A673 (cell line): ENCODE measurements at regions not wholly inside any gene's neighbourhood (a gene's known extent, or its start where the extent isn't known, plus 50 kb on each side); places are given as distances from the start of the nearest gene placed in this dataset.

ENCODE experiments used
- BruUV-seq: library from RNA; stranded (reverse); fragments of 400-500 nt; replicated peaks from 2 replicates; lab custom pipeline; 2021; lab: Mats Ljungman, UMichigan
- CTCF ChIA-PET: fragments of 300-600 bp; sonication (Branson Sonifier 250); formaldehyde crosslinking; loops from one replicate; lab custom pipeline; 2022; ENCODE audit warnings: antibody characterized with exemption; lab: Charles Lee
- POLR2A ChIA-PET: fragments of 300-600 bp; sonication (Branson Sonifier 250); formaldehyde crosslinking; loops from one replicate; lab custom pipeline; 2022; ENCODE audit warnings: antibody characterized with exemption; ENCODE audit not compliant: low non-redundant PET; lab: Charles Lee
- DNase-seq: peaks from one replicate; pipeline ENCODE4 v3.0.0-alpha.2; 2015; ENCODE audit warnings: low spot score
- H3K27ac ChIP-seq: fragments of 200-600 bp; sonication (generic); 2 replicates; pipeline ENCODE4 v1.5.1; 2016; ENCODE audit warnings: mixed run types, low read depth, mild to moderate bottlenecking, mixed read lengths, antibody characterized with exemption, low read length; ENCODE audit not compliant: poor library complexity, severe bottlenecking
- H3K27me3 ChIP-seq: fragments of 200-600 bp; sonication (generic); replicated peaks from 2 replicates; pipeline ENCODE4 v1.6.1; 2017; ENCODE audit warnings: mixed run types, low read depth, mild to moderate bottlenecking, mixed read lengths, antibody characterized with exemption, low read length; ENCODE audit not compliant: insufficient read depth, poor library complexity
- H3K36me3 ChIP-seq: fragments of 200-600 bp; sonication (generic); 2 replicates; pipeline ENCODE4 v1.6.1; 2016; ENCODE audit warnings: mixed run types, mild to moderate bottlenecking, mixed read lengths, antibody characterized with exemption, low read length; ENCODE audit not compliant: insufficient read depth, poor library complexity, severe bottlenecking
- H3K4me1 ChIP-seq: fragments of 200-600 bp; sonication (generic); 2 replicates; pipeline ENCODE4 v1.6.1; 2017; ENCODE audit warnings: mixed run types, mild to moderate bottlenecking, mixed read lengths, antibody characterized with exemption, low read length; ENCODE audit not compliant: insufficient read depth, poor library complexity, severe bottlenecking
- H3K4me3 ChIP-seq: fragments of 200-600 bp; sonication (generic); 2 replicates; pipeline ENCODE4 v1.5.1; 2016; ENCODE audit warnings: low read depth, mixed run types, mild to moderate bottlenecking, mixed read lengths, low read length; ENCODE audit not compliant: poor library complexity, severe bottlenecking
- H3K9me3 ChIP-seq: fragments of 200-600 bp; sonication (generic); 2 replicates; pipeline ENCODE4 v1.6.1; 2016; ENCODE audit warnings: mixed run types, low read depth, mild to moderate bottlenecking, mixed read lengths, antibody characterized with exemption, low read length; ENCODE audit not compliant: poor library complexity, severe bottlenecking
- CTCF ChIP-seq: fragments of 300-800, 200-600 bp; sonication (generic); conservative IDR thresholded peaks from 2 replicates; pipeline ENCODE4 v1.5.1; 2017; ENCODE audit warnings: low read depth, mild to moderate bottlenecking, antibody characterized with exemption, low read length, moderate library complexity, mixed read lengths
- EZH2 ChIP-seq: fragments of 200-600 bp; sonication (generic); IDR thresholded peaks from 2 replicates; pipeline ENCODE4 v1.6.1; 2017; ENCODE audit warnings: borderline replicate concordance, low read depth, mild to moderate bottlenecking, mixed read lengths, antibody characterized with exemption, low read length; ENCODE audit not compliant: poor library complexity, severe bottlenecking
- intact Hi-C: fragments of 100-400 bp; cut with micrococcal nuclease; formaldehyde crosslinking; loops from one replicate; pipeline ENCODE4 v1.10.0; 2022; ENCODE audit not compliant: unreplicated experiment

- Histone ChIP-seq H3K36me3 (no peaks in the 10 kb centered on the region), H3K27ac (no peak overlapping the region), H3K27me3 (peaks cover 83% of the 10 kb centered on the region), H3K9me3 (no peaks in the 10 kb centered on the region), H3K4me3 (no peak overlapping the region), H3K4me1 (no peaks in the 10 kb centered on the region)
- TF ChIP-seq CTCF (peak; percentile 32; the same call in 1 of the 2 replicates), EZH2 (no peak)
- POLR2A ChIA-PET: no interaction called here
- DNase-seq: peak; percentile 60
- CTCF ChIA-PET: no interaction called here
- intact Hi-C loops: no loop called here
- BruUV-seq: no TSS peak
Measured at GRCh38 chr15:69652751-69653305, 200.2 kb downstream of the RPLP1 start.

GRCh38 chr15:69653306-69653705 lies 200.7 kb downstream of the RPLP1 start:
- no peaks in the 10 kb centered on the region for H3K36me3 ChIP-seq
- no peaks in the 10 kb centered on the region for H3K4me1 ChIP-seq
- H3K27me3 ChIP-seq: peaks cover 83% of the 10 kb centered on the region
- H3K9me3 ChIP-seq: no peaks in the 10 kb centered on the region
- POLR2A ChIA-PET: no interaction called here
- TF ChIP-seq CTCF (no peak), EZH2 (no peak)
- no peak for DNase-seq
- BruUV-seq: no TSS peak
- no peak overlapping the region for H3K4me3 ChIP-seq
- no peak overlapping the region for H3K27ac ChIP-seq
- intact Hi-C loops: no loop called here
- CTCF ChIA-PET: no interaction called here

- Histone ChIP-seq H3K9me3 (no peaks in the 10 kb centered on the region), H3K4me3 (no peak overlapping the region), H3K27ac (no peak overlapping the region), H3K27me3 (peaks cover 81% of the 10 kb centered on the region), H3K36me3 (no peaks in the 10 kb centered on the region), H3K4me1 (no peaks in the 10 kb centered on the region)
- ChIA-PET CTCF (no interaction called here), POLR2A (no interaction called here)
- DNase-seq: no peak
- no TSS peak for BruUV-seq
- TF ChIP-seq EZH2 (no peak), CTCF (no peak)
- intact Hi-C loops: no loop called here
Measured at GRCh38 chr15:69653846-69654245, 201.2 kb downstream of the RPLP1 start.
